HG02759 (cell line): ENCODE measurements at regions not wholly inside any gene's neighbourhood (a gene's known extent, or its start where the extent isn't known, plus 50 kb on each side); places are given as distances from the start of the nearest gene placed in this dataset.
"Not testable (repeated sequence)": the region's sequence is repeated elsewhere in the genome, so short reads cannot be mapped to it uniquely, and the experiment has no call there.

ENCODE experiments used
- ATAC-seq: cut with Tn5 transposase; IDR thresholded peaks from one replicate; pipeline ENCODE4 v1.9.1; 2021; ENCODE audit warnings: mild to moderate bottlenecking, moderate library complexity; ENCODE audit not compliant: unreplicated experiment

- ATAC-seq: no peak
Measured at GRCh38 chr1:208461680-208462079, 217.5 kb upstream of the PLXNA2 start.

- ATAC-seq: no peak
Measured at GRCh38 chr1:208462761-208463160, 218.6 kb upstream of the PLXNA2 start.

- no peak for ATAC-seq
Measured at GRCh38 chr1:208465266-208465665, 221.1 kb upstream of the PLXNA2 start.

- ATAC-seq: no peak
Measured at GRCh38 chr1:208465786-208466590, 221.8 kb upstream of the PLXNA2 start.

- no peak for ATAC-seq
Measured at GRCh38 chr1:208467151-208467780, 223.1 kb upstream of the PLXNA2 start.

GRCh38 chr1:208475449-208475848 lies 231.3 kb upstream of the PLXNA2 start:
- no peak for ATAC-seq

- no peak for ATAC-seq
Measured at GRCh38 chr1:208475951-208476845, 232.0 kb upstream of the PLXNA2 start.

- no peak for ATAC-seq
Measured at GRCh38 chr1:208476846-208477170, 232.6 kb upstream of the PLXNA2 start.

- no peak for ATAC-seq
Measured at GRCh38 chr1:208479435-208479834, 235.3 kb upstream of the PLXNA2 start.

- no peak for ATAC-seq
Measured at GRCh38 chr1:208485512-208485911, 241.3 kb upstream of the PLXNA2 start.

GRCh38 chr1:208486677-208487076 lies 242.5 kb upstream of the PLXNA2 start:
- ATAC-seq: no peak

- not testable (repeated sequence) for ATAC-seq
Measured at GRCh38 chr1:208488432-208488831, 244.2 kb upstream of the PLXNA2 start.

GRCh38 chr1:208496467-208497371 lies 252.5 kb upstream of the PLXNA2 start:
- ATAC-seq: no peak

- no peak for ATAC-seq
Measured at GRCh38 chr1:208497866-208498541, 253.8 kb upstream of the PLXNA2 start.

- no peak for ATAC-seq
Measured at GRCh38 chr1:208499026-208499425, 254.8 kb upstream of the PLXNA2 start.

- ATAC-seq: no peak
Measured at GRCh38 chr1:208499601-208500000, 255.4 kb upstream of the PLXNA2 start.

- no peak for ATAC-seq
Measured at GRCh38 chr1:208500375-208500774, 256.2 kb upstream of the PLXNA2 start.

- ATAC-seq: no peak
Measured at GRCh38 chr1:208501542-208501941, 257.4 kb upstream of the PLXNA2 start.

- ATAC-seq: no peak
Measured at GRCh38 chr1:208503787-208504186, 259.6 kb upstream of the PLXNA2 start.

GRCh38 chr1:208506812-208507211 lies 262.6 kb upstream of the PLXNA2 start:
- ATAC-seq: no peak
